Left ventricle myocardium inferior (tissue), 1 donor: ENCODE measurements at regions not wholly inside any gene's neighbourhood (a gene's known extent, or its start where the extent isn't known, plus 50 kb on each side); places are given as distances from the start of the nearest gene placed in this dataset.
"Not testable (repeated sequence)": the region's sequence is repeated elsewhere in the genome, so short reads cannot be mapped to it uniquely, and the experiment has no call there.

Experiments used
- DNase-seq: peaks from one replicate; pipeline ENCODE4 v3.0.0-alpha.2; 2020
- H3K27ac ChIP-seq: fragments of 200-600 bp; replicated peaks from 2 replicates; pipeline ENCODE4 v1.8.0; 2021
- H3K27me3 ChIP-seq: fragments of 200-600 bp; 2 replicates; pipeline ENCODE4 v1.8.0; 2021; ENCODE audit warnings: low read depth
- H3K36me3 ChIP-seq: fragments of 200-600 bp; 2 replicates; pipeline ENCODE4 v1.8.0; 2021
- H3K4me1 ChIP-seq: fragments of 200-600 bp; 2 replicates; pipeline ENCODE4 v1.8.0; 2021
- H3K4me3 ChIP-seq: fragments of 200-600 bp; 2 replicates; pipeline ENCODE4 v1.8.0; 2021; ENCODE audit warnings: mild to moderate bottlenecking, moderate library complexity
- H3K9me3 ChIP-seq: fragments of 200-600 bp; replicated peaks from 2 replicates; pipeline ENCODE4 v1.8.0; 2021
- CTCF ChIP-seq: fragments of 200-600 bp; IDR thresholded peaks from 2 replicates; pipeline ENCODE4 v1.8.0; 2021; ENCODE audit warnings: antibody characterized with exemption, mild to moderate bottlenecking, borderline replicate concordance
- intact Hi-C: fragments of 100-400 bp; cut with micrococcal nuclease; formaldehyde crosslinking; loops from one replicate; pipeline ENCODE4 v1.11.0; 2022
- donor health status: DM: no; HTN: yes; CAD: no; lungs with severe emphysema.

- no peaks in the 10 kb centered on the region for H3K36me3 ChIP-seq
- no peaks in the 10 kb centered on the region for H3K4me1 ChIP-seq
- no peak overlapping the region for H3K27ac ChIP-seq
- intact Hi-C loops: no loop called here
- TF ChIP-seq CTCF: no peak
- no peak overlapping the region for H3K4me3 ChIP-seq
- H3K9me3 ChIP-seq: no peaks in the 10 kb centered on the region
- peaks cover 53% of the 10 kb centered on the region for H3K27me3 ChIP-seq
- no peak for DNase-seq
Measured at GRCh38 chr11:71133946-71134345, 118.4 kb downstream of the SHANK2 start.

GRCh38 chr11:71131861-71132260 is 120.5 kb downstream of the SHANK2 start:
- Histone ChIP-seq H3K27me3 (peaks cover 70% of the 10 kb centered on the region), H3K9me3 (no peaks in the 10 kb centered on the region)
- TF ChIP-seq CTCF: no peak

GRCh38 chr11:71130106-71130505 is 122.3 kb downstream of the SHANK2 start:
- no peaks in the 10 kb centered on the region for H3K9me3 ChIP-seq
- H3K4me1 ChIP-seq: no peaks in the 10 kb centered on the region
- H3K27me3 ChIP-seq: peaks cover 63% of the 10 kb centered on the region
- TF ChIP-seq CTCF: no peak
- no peak overlapping the region for H3K4me3 ChIP-seq
- no peaks in the 10 kb centered on the region for H3K36me3 ChIP-seq
- intact Hi-C loops: no loop called here
- H3K27ac ChIP-seq: no peak overlapping the region
- no peak for DNase-seq

More at GRCh38 chr11:71131861-71132260, 120.5 kb downstream of the SHANK2 start:
- Histone ChIP-seq H3K27ac (no peak overlapping the region), H3K36me3 (no peaks in the 10 kb centered on the region), H3K4me1 (no peaks in the 10 kb centered on the region), H3K4me3 (no peak overlapping the region)
- peak; percentile 1 for DNase-seq
- intact Hi-C loops: no loop called here

GRCh38 chr11:71129624-71130023 is 122.8 kb downstream of the SHANK2 start:
- intact Hi-C loops: no loop called here
- TF ChIP-seq CTCF: no peak
- Histone ChIP-seq H3K27me3 (peaks cover 62% of the 10 kb centered on the region), H3K4me1 (no peaks in the 10 kb centered on the region), H3K27ac (no peak overlapping the region), H3K4me3 (no peak overlapping the region), H3K9me3 (no peaks in the 10 kb centered on the region), H3K36me3 (no peaks in the 10 kb centered on the region)
- DNase-seq: no peak

- Histone ChIP-seq H3K27me3 (peaks cover 52% of the 10 kb centered on the region), H3K4me3 (no peak overlapping the region), H3K9me3 (no peaks in the 10 kb centered on the region), H3K4me1 (no peaks in the 10 kb centered on the region), H3K36me3 (no peaks in the 10 kb centered on the region), H3K27ac (no peak overlapping the region)
- no peak for TF ChIP-seq CTCF
- intact Hi-C loops: no loop called here
- no peak for DNase-seq
Measured at GRCh38 chr11:71127806-71128205, 124.6 kb downstream of the SHANK2 start.

GRCh38 chr11:71126401-71126800 is 126.0 kb downstream of the SHANK2 start:
- H3K27ac ChIP-seq, intact Hi-C loops, DNase-seq, H3K9me3 ChIP-seq, H3K36me3 ChIP-seq, H3K4me1 ChIP-seq, H3K4me3 ChIP-seq: not testable (repeated sequence)
- H3K27me3 ChIP-seq: peaks cover 40% of the 10 kb centered on the region
